Mesenchymal stem cell (in vitro differentiated cells and primary cell): ENCODE measurements at regions not wholly inside any gene's neighbourhood (a gene's known extent, or its start where the extent isn't known, plus 50 kb on each side); places are given as distances from the start of the nearest gene placed in this dataset.

Source experiments
- DNase-seq: peaks from one replicate; pipeline ENCODE4 v3.0.0-alpha.2; 2013
- H2AFZ ChIP-seq: one replicate; pipeline ENCODE4 v1.6.1; 2013; ENCODE audit warnings: low read depth, mild to moderate bottlenecking, control low read depth, inconsistent platforms, low read length, moderate library complexity
- H2AK5ac ChIP-seq: 2 replicates; pipeline ENCODE4 v1.6.1; 2013; ENCODE audit warnings: low read length, moderate library complexity, mild to moderate bottlenecking, inconsistent platforms; ENCODE audit not compliant: severe bottlenecking
- H2BK120ac ChIP-seq: one replicate; pipeline ENCODE4 v1.6.1; 2013; ENCODE audit warnings: low read depth, mild to moderate bottlenecking, inconsistent platforms, low read length, moderate library complexity
- H2BK12ac ChIP-seq, 2 experiments: one replicate each; pipeline ENCODE4 v1.6.1; 2013; ENCODE audit warnings: inconsistent platforms in 2 of 2, low read length in 2 of 2, mild to moderate bottlenecking in 2 of 2, moderate library complexity in 2 of 2, control low read depth in 1 of 2
- H2BK15ac ChIP-seq: one replicate; pipeline ENCODE4 v1.6.1; 2013; ENCODE audit warnings: mild to moderate bottlenecking, low read depth, inconsistent platforms; ENCODE audit not compliant: poor library complexity, severe bottlenecking
- H2BK5ac ChIP-seq: 2 replicates; pipeline ENCODE4 v1.6.1; 2013; ENCODE audit warnings: low read depth, mild to moderate bottlenecking, low read length, control low read depth, inconsistent platforms; ENCODE audit not compliant: poor library complexity, severe bottlenecking
- H3K14ac ChIP-seq, 2 experiments: one replicate each; pipeline ENCODE4 v1.6.1; 2013; ENCODE audit warnings: inconsistent platforms in 2 of 2, low read length in 2 of 2, control low read depth in 1 of 2, mild to moderate bottlenecking in 1 of 2, moderate library complexity in 1 of 2
- H3K18ac ChIP-seq, 2 experiments: one replicate each; pipeline ENCODE4 v1.6.1; 2013; ENCODE audit warnings: inconsistent platforms in 2 of 2, low read length in 2 of 2, control low read depth in 1 of 2, low read depth in 1 of 2, mild to moderate bottlenecking in 1 of 2
- H3K23ac ChIP-seq, 2 experiments: one replicate each; pipeline ENCODE4 v1.6.1; 2013; ENCODE audit warnings: inconsistent platforms in 2 of 2, low read length in 2 of 2, mild to moderate bottlenecking in 2 of 2, moderate library complexity in 2 of 2, control low read depth in 1 of 2
- H3K27ac ChIP-seq: 2 replicates; pipeline ENCODE4 v1.5.1; 2013; ENCODE audit warnings: mild to moderate bottlenecking, moderate library complexity, low read length, control low read depth, inconsistent platforms; ENCODE audit not compliant: poor library complexity, severe bottlenecking
- H3K27me3 ChIP-seq, 2 experiments: 2 replicates each; pipeline versions ENCODE4 v1.6.1 to v1.7.0; 2013; ENCODE audit warnings: low read length in 2 of 2, mild to moderate bottlenecking in 2 of 2, moderate library complexity in 2 of 2, control low read depth in 1 of 2, inconsistent platforms in 1 of 2; ENCODE audit not compliant: control insufficient read depth in 1 of 2, insufficient read depth in 1 of 2
- H3K36me3 ChIP-seq, 2 experiments: 2 replicates each; pipeline versions ENCODE4 v1.6.1 to v1.7.0; 2013; ENCODE audit warnings: low read length in 2 of 2, control low read depth in 1 of 2, inconsistent platforms in 1 of 2, low read depth in 1 of 2, mild to moderate bottlenecking in 1 of 2; ENCODE audit not compliant: insufficient read depth in 2 of 2, control insufficient read depth in 1 of 2
- H3K4ac ChIP-seq, 2 experiments: one replicate each; pipeline ENCODE4 v1.6.1; 2013; ENCODE audit warnings: inconsistent platforms in 2 of 2, low read length in 2 of 2, mild to moderate bottlenecking in 2 of 2, moderate library complexity in 2 of 2, control low read depth in 1 of 2, low read depth in 1 of 2
- H3K4me1 ChIP-seq: 2 replicates; pipeline ENCODE4 v1.6.1; 2013; ENCODE audit warnings: low read depth, low read length, control low read depth; ENCODE audit not compliant: control insufficient read depth, insufficient read depth
- H3K4me2 ChIP-seq: 2 replicates; pipeline ENCODE4 v1.6.1; 2013; ENCODE audit warnings: low read length, mild to moderate bottlenecking, inconsistent platforms; ENCODE audit not compliant: poor library complexity, severe bottlenecking
- H3K4me3 ChIP-seq, 2 experiments: 2 replicates each; pipeline versions ENCODE4 v1.5.1 to v1.7.0; 2013; ENCODE audit warnings: low read length in 2 of 2, mild to moderate bottlenecking in 2 of 2, control low read depth in 1 of 2, low read depth in 1 of 2; ENCODE audit not compliant: insufficient read depth in 1 of 2
- H3K79me1 ChIP-seq: replicated peaks from 2 replicates; pipeline ENCODE4 v1.6.1; 2013; ENCODE audit warnings: mild to moderate bottlenecking, control low read depth, low read length, inconsistent platforms; ENCODE audit not compliant: poor library complexity, severe bottlenecking
- H3K9ac ChIP-seq: 2 replicates; pipeline ENCODE4 v1.7.0; 2013; ENCODE audit warnings: mild to moderate bottlenecking, low read length, moderate library complexity
- H3K9me3 ChIP-seq: 2 replicates; pipeline ENCODE4 v1.7.0; 2013; ENCODE audit warnings: mild to moderate bottlenecking, low read length; ENCODE audit not compliant: control insufficient read depth
- H4K8ac ChIP-seq: one replicate; pipeline ENCODE4 v1.6.1; 2013; ENCODE audit warnings: inconsistent platforms, mild to moderate bottlenecking, low read length, moderate library complexity
- H4K91ac ChIP-seq: one replicate; pipeline ENCODE4 v1.6.1; 2013; ENCODE audit warnings: mild to moderate bottlenecking, low read length, inconsistent platforms
- WGBS: methylation state at CpG from one replicate; pipeline ENCODE4 v1.1.7; 2013; ENCODE audit warnings: mixed read lengths; 5-methylcytosine and 5-hydroxymethylcytosine counted together

- H3K4me3 ChIP-seq: no peak overlapping the region
- H3K4me2 ChIP-seq: no peak overlapping the region
- no peaks in the 10 kb centered on the region for H3K79me1 ChIP-seq
- no peak overlapping the region for H2BK15ac ChIP-seq
- no peak overlapping the region for H3K18ac ChIP-seq
- H4K8ac ChIP-seq: no peak overlapping the region
- H3K9me3 ChIP-seq: no peaks in the 10 kb centered on the region
- H4K91ac ChIP-seq: no peak overlapping the region
- no peaks in the 10 kb centered on the region for H3K4me1 ChIP-seq
- no peaks in the 10 kb centered on the region for H3K36me3 ChIP-seq
- H3K9ac ChIP-seq: no peak overlapping the region
- no peak overlapping the region for H2BK5ac ChIP-seq
- H2AFZ ChIP-seq: no peak overlapping the region
- no peak overlapping the region for H3K27ac ChIP-seq
- WGBS: no CpG with 5 or more reads among the region's 1 CpG
- no peaks in the 10 kb centered on the region for H3K27me3 ChIP-seq
- no peak overlapping the region for H3K23ac ChIP-seq
- no peak overlapping the region for H2BK12ac ChIP-seq
- no peak overlapping the region for H3K14ac ChIP-seq
- DNase-seq: no peak
- no peak overlapping the region for H2AK5ac ChIP-seq
- no peak overlapping the region for H2BK120ac ChIP-seq
- no peak overlapping the region for H3K4ac ChIP-seq
Observed at GRCh38 chr2:149815941-149816340, 228.4 kb upstream of the MMADHC start.

GRCh38 chr2:149814901-149815300, 227.3 kb upstream of the MMADHC start:
- no peak overlapping the region for H3K14ac ChIP-seq
- H2BK12ac ChIP-seq: no peak overlapping the region
- no peak overlapping the region for H2AFZ ChIP-seq
- H3K9me3 ChIP-seq: no peaks in the 10 kb centered on the region
- H3K9ac ChIP-seq: no peak overlapping the region
- H3K23ac ChIP-seq: no peak overlapping the region
- H3K27ac ChIP-seq: no peak overlapping the region
- no peak overlapping the region for H2BK15ac ChIP-seq
- no peak overlapping the region for H4K91ac ChIP-seq
- H3K4me3 ChIP-seq: no peak overlapping the region
- H3K4me1 ChIP-seq: no peaks in the 10 kb centered on the region
- no peak overlapping the region for H2BK120ac ChIP-seq
- no peak overlapping the region for H4K8ac ChIP-seq
- no peak for DNase-seq
- WGBS: 100% methylated on average over 1 of the region's 3 CpGs
- H3K36me3 ChIP-seq: no peaks in the 10 kb centered on the region
- no peak overlapping the region for H2BK5ac ChIP-seq
- H3K18ac ChIP-seq: no peak overlapping the region
- H3K4me2 ChIP-seq: no peak overlapping the region
- no peaks in the 10 kb centered on the region for H3K79me1 ChIP-seq
- H3K27me3 ChIP-seq: no peaks in the 10 kb centered on the region
- no peak overlapping the region for H3K4ac ChIP-seq
- H2AK5ac ChIP-seq: no peak overlapping the region

- DNase-seq: no peak
- H3K14ac ChIP-seq: no peak overlapping the region
- H3K4me1 ChIP-seq: no peaks in the 10 kb centered on the region
- H3K27me3 ChIP-seq: no peaks in the 10 kb centered on the region
- no peak overlapping the region for H2BK12ac ChIP-seq
- H3K23ac ChIP-seq: no peak overlapping the region
- H3K79me1 ChIP-seq: no peaks in the 10 kb centered on the region
- H4K8ac ChIP-seq: no peak overlapping the region
- H3K27ac ChIP-seq: no peak overlapping the region
- H3K18ac ChIP-seq: no peak overlapping the region
- no peak overlapping the region for H2BK120ac ChIP-seq
- no peak overlapping the region for H3K4me2 ChIP-seq
- H3K9ac ChIP-seq: no peak overlapping the region
- H2AK5ac ChIP-seq: no peak overlapping the region
- H3K36me3 ChIP-seq: no peaks in the 10 kb centered on the region
- WGBS: 86% methylated on average over 1 of the region's 1 CpG
- H2BK15ac ChIP-seq: no peak overlapping the region
- H3K9me3 ChIP-seq: no peaks in the 10 kb centered on the region
- H4K91ac ChIP-seq: no peak overlapping the region
- H2BK5ac ChIP-seq: no peak overlapping the region
- H3K4ac ChIP-seq: no peak overlapping the region
- H3K4me3 ChIP-seq: no peak overlapping the region
- no peak overlapping the region for H2AFZ ChIP-seq
Observed at GRCh38 chr2:149814049-149814448, 226.5 kb upstream of the MMADHC start.

- no peak overlapping the region for H3K4ac ChIP-seq
- no peak overlapping the region for H3K9ac ChIP-seq
- H3K4me1 ChIP-seq: no peaks in the 10 kb centered on the region
- H3K18ac ChIP-seq: no peak overlapping the region
- H3K27ac ChIP-seq: no peak overlapping the region
- no peak overlapping the region for H2BK15ac ChIP-seq
- no peak overlapping the region for H3K14ac ChIP-seq
- no peak overlapping the region for H2BK12ac ChIP-seq
- H3K4me2 ChIP-seq: no peak overlapping the region
- no peaks in the 10 kb centered on the region for H3K36me3 ChIP-seq
- H4K91ac ChIP-seq: no peak overlapping the region
- no peak overlapping the region for H2AK5ac ChIP-seq
- WGBS: 45% methylated on average over 1 of the region's 2 CpGs
- H3K23ac ChIP-seq: no peak overlapping the region
- no peak for DNase-seq
- H2BK120ac ChIP-seq: no peak overlapping the region
- H2BK5ac ChIP-seq: no peak overlapping the region
- no peak overlapping the region for H3K4me3 ChIP-seq
- H3K9me3 ChIP-seq: no peaks in the 10 kb centered on the region
- H3K79me1 ChIP-seq: no peaks in the 10 kb centered on the region
- no peak overlapping the region for H4K8ac ChIP-seq
- H3K27me3 ChIP-seq: no peaks in the 10 kb centered on the region
- no peak overlapping the region for H2AFZ ChIP-seq
Observed at GRCh38 chr2:149808556-149808955, 221.0 kb upstream of the MMADHC start.
